ENCODE measurements at regions not wholly inside any gene's neighbourhood (a gene's known extent, or its start where the extent isn't known, plus 50 kb on each side); places are given as distances from the start of the nearest gene placed in this dataset.

DNA sequence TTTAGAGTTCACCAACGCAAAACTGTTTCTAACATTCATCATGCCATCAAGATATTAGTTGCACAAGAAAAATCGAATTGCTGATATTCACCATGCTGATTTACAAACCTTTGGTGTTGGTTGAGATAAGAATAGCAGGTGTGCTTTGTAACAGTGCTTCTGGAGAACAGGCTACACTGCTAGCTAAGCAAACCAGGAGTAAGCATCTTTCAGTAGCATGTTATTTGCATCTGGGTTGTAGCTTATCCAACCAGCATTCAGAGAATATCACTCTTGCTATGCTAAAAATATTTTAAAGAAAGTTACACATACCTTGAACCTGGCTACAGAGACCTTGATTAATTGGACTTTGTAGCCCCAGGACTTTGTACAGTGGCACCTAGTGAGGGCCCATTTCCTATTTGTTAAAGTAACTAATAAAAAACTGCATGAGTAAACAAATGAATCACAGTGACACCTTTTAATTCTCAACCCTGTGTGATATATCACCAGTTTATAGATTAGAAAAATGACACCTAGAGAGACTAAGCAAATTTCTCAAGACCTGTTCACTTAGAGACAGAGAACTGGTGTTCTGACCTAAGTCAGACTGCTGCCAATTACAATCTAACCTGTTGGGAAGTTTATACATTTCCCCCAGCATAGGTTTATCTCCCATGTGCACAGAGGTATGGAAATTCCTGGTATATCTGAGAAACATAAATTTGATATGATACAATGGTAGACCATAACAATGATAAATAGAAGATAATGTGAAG lies 435.5 kb upstream of the TGFBR2 start:
- DNase-seq: peak; percentile 39

DNA sequence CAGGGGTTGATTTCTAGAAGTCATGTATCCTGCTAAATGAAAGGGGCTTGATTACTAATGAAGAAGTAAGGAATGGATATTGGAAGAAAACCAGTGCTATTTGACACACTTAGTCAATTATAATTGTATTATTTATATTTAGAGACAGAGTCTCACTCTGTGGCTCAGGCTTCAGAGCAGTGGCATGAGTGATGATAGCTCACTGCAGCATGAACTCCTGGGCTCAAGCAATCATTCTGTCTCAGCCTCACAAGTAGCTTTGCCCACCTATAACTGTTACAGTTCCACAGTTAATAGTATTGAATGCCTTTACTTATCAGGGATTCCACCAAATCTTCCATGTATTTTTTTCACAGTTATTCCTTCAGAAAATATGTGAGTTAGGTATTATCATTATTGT lies 432.0 kb upstream of the TGFBR2 start:
- DNase-seq: no peak

DNA sequence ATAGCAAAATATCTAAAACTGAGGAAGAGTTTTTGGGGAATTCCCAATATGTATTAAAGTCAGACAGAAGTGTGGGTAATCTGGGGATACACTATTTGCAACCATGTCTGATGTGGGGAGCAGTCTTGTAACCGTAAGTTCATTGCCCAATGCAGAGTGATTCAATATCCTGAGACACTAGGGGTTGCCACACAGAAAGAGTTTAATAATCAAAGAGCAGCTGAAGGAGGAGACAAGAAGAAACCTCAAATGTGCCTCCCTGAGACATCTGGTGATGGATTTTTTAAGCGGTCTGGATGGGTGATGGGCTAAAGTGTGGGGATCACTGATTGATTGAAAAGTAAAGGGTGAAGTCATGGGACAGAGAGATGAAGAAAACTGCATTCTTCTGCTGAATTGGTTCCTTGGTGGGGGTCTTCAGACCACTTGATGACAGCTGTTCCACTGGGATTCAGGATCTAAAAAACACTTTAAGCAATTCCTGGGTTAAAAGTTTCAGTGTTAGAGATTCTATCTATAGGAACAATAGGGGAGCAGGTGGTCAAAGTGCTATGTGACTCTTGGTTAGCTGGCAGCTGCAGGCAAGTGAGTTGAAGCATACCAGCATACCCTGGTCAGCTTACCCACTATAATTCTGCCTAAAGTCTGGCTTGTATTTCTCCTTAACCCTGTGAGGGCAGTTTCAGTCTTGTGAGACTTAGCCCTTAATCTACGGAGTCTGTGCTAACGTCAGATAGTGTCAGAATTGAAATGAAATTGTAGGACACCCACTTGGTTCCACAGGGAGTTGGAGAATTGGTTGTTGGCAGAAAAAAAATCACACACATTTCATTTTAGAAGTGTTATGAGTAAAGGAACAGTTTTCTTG lies 425.9 kb upstream of the TGFBR2 start:
- DNase-seq: no peak

DNA sequence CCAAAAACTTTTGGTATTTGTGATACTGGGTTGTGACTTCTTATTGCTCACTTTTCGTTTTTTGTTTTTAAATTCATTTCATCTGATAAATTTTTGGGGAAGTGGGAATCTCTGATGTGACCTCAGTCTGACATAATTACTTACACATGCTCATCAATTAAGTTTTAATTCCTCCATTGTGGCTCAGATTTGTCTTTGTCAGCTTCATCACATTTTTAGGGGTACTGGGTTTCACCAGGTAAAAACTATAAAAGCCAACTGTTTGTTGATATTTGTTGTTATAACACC lies 425.3 kb upstream of the TGFBR2 start:
- no peak for DNase-seq

DNA sequence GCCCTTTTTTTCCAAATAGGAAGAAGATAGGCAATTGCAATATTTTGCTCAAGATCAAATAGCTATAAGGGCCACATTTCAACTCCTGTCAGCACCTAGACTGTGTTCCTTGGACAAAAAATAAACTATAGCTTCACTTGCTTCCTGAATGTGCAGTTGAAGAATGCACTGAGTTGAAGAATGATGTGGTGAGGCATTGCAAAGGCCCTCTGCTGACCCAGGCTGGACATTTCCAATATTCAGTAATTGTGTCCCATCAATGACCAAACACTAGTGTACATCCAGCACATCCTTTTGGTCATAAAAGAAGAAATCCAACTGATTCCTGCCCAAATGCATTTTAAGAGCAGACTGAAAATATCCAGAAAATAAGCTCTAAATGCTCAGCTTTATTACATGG lies 424.8 kb upstream of the TGFBR2 start:
- DNase-seq: no peak

DNA sequence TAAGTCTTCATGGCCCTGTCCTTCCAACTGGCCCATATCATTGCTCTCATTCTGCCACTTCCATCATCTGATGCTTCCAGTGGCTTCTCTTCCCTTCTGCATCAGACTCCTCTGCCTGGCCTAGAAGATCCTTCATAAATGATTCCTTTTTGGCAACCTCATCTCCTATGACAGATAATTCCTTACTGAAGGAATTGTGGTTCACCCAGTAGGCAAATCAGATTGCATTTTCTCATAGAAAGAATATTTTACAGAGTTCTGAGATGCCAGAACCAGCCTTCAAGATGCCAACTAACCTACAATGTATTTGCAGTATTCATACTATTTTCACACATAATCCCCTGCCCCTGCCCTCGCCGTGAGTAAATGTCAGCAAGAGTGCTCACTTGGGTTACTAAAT lies 423.0 kb upstream of the TGFBR2 start:
- DNase-seq: no peak

DNA sequence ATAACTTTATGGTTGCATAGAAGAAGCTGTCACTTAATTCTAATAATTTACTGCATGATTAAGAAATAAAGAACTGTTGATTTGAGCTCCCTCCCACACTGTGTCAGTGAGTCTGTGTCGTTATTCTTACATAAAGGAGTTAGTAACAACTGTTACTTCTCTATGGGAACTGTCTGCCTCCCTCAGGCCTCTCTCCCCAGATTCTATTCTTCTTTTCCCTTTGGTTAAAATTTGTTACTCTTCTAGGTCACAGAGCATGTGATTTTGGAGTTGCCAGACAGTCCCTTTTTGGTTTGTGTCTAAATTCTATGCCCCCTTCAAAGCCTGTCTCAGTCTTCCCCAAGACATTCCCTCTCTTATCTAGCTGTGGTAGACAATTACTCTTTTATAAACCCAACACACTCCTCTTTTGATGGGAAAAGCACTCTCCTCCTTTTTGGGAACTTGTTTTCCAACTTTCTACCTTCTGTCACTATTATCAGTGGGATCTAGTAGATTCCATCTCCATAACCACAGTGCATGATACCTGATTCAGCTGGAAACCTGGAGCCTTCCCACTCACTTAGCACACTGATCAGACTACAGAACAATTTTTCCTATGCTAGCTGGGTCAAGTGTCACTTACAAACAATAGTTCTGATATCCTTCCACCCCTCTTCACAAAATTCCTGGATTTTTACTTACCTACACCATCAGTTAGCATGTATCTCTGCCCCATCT lies 422.1 kb upstream of the TGFBR2 start:
- DNase-seq: no peak

DNA sequence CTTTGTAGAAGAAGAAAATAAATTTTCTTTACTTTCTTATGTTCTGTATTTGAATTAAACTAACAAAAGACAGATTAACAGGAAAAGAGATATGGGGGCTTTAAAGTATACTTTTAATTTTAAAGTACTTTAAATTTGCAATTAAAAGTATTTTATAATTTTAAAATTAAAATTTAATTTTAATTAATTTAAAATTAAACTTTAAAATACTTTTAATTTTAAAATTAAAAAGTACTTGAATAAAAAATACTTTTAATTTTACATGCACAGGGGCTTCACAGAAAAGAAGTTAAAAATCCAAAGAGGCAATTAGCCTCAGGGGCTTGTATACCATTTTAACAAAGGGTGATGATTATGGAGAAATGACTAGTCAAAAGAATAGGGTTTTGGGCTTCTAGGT lies 420.5 kb upstream of the TGFBR2 start:
- DNase-seq: no peak

DNA sequence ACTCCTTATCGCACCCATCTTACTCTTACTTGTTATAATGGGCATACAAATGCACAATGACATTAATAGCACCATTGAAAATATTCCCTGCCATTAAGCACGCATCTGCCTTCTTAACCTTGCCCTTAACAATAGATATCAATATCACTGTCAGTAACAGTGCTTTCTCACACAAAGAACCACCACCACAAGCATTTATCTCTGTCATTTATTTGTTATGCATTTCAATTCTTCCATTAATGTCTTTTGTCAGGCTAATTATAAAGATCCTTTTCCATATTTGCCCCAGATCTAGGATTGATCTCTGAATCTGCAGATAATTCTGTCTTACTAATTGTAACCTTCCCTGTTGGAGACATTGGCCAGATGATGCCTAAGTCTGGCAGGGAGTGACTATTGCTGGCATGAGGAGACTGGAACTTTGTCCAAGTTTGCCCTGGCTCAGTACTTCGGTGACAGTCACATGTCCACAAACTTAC lies 419.6 kb upstream of the TGFBR2 start:
- DNase-seq: peak; percentile 10

DNA sequence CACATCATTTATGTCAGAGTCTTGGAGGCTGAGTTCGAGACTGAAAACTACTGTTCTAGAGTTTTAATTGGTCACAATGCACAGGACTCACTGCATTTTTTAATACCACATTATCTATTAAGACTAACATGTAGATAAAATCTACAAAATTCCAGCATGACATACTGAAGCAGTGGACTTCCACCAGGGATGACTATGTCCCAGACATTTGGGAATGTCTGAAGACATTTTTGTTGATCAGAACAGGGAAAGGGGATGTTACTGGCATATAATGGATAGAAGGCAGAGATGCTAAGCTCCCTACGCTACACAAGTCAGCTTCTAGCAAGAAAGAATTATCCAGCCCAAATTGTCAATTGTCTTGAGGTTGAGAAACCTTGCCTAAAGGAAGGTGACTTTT lies 419.0 kb upstream of the TGFBR2 start:
- DNase-seq: no peak

DNA sequence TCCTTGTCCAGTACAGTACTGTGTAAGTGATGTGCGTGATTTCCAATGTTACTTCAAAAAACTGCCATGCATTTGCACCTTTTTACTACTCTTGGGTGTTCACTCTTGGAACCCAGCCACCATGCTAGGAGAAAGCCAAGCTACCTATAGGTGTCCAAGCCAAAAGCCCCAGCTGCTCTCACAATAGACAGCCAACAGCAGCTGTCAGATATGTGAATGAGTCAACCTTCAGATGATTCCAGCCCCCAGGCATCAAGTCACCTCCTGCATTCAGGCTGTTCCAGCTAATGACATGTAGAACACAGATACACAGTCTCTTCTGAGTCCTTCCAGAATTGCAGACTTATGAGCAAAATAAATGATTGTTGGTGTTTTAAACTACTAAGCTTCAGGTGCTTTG lies 417.7 kb upstream of the TGFBR2 start:
- DNase-seq: peak; percentile 97

DNA sequence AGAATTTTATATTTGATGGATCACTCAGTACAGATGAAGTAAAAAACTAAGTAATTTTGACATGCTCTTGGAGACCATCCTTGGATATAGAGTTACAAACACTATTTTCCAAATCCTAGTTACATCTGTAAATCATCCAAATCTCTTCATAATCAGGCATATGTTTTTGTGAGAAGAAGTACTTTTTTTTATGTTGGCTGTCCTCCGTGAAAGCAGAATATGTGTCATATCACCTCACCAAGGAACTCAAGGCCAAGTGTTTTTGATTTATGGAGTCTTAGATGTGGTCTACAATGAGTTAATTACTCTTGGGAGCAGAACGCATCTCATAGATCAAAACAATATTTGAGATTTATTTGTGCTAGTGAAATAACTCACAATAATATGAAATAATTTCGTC lies 416.5 kb upstream of the TGFBR2 start:
- no peak for DNase-seq

DNA sequence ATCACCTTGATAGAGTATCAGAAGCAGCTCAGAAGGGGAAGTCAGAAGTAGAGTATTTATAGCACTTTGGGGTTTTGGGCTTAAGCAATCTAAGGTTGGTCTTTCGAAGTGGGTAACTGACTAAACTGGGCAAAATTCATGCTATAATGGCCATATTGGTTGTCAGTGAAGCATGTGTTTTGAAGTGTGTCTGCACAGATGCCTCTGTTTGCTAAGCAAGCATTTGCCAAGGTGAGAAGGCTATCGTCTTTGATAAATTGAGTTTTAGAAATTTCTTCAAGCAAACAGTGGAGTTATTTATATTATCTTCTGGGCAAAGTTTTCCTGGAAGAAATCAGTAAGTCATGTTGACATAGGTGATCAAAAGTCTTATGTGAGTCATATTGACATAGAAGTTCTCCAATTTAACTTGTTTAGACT lies 412.8 kb upstream of the TGFBR2 start:
- DNase-seq: peak; percentile 71

DNA sequence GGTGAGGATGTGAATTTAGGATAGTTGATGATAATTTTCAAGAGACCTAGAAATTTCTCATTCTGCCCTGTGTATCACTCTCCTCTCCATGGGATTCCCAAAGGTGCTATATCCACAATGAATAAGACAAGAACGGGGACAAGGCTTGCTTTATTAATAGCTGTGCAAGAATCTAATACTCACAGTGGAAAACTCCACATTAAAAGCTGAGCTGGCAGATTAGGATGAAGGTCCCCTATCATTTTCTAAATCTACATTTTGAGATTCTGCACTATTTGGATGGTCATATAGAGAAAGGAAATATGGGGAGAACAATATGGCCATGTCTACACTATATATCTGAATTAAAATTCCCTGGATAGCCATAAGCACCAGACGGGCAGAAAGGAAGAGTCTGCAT lies 411.0 kb upstream of the TGFBR2 start:
- DNase-seq: no peak

DNA sequence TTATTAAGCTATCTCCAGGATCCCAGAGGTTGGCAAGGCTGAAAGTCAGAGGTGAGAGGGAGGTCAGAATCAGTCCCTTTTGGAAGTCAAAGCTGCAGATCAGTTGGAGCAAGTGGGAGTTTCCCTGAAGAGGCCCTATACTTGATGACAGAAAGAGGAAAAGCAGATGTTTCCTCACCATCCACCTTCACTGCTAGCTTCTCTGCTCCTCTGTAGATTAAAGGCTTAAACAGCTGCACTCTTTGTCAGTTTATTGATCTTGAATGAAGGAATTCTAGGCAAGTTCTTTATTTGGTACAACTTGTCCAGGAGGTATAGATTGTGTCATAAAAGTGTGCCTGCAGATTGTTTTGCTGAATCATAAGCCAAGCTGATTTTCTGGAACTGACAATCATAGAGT lies 408.2 kb upstream of the TGFBR2 start:
- no peak for DNase-seq

DNA sequence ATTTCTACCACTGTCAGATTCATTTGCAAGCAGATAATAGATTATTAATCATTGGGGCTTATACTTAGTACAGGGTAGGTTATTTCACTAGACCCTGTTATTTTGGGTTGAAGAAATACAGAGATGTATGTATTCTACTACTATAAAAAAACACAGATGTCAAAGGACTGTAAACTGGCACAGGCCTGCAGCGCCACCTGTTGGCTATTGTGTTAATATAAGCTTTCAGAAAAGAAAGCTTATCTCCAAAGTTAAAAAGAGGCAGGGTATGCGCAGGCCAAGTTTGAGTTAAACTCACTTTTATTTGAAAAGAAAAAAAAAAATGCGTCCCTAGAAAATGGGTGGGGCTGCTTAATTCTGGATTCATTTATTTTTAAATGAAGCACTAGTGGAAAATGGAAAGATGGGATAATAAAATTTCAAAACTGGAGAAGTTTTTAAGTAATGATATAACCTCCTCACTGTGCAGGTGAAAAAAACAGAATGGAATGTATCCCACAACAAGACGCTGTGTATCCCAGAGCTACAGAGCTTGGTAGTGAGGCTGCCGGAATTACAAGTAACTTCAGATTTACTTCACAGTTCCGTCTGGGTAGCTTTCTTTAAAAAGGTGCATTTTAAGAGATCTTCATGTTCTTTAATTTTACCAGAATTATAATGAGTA lies 407.2 kb upstream of the TGFBR2 start:
- peak; percentile 67 for DNase-seq

DNA sequence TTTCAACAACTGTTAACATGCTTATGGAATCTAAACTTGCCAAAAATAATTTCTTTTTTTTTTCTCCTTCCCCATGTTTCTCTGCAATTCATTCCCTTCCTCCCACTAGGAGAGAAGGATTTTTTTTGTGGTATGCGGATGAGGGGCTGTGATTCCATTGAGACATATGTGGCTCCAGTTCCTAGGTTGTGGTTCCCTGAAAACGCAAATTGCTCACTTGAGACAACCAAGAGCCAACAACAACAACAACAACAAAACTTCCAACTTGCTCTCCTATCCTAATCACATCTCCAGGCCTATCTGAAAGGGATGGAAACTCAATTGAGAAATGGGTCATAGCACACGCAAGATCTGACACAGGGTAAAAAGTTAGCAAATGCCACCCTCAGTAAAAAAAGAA lies 406.5 kb upstream of the TGFBR2 start:
- DNase-seq: no peak

DNA sequence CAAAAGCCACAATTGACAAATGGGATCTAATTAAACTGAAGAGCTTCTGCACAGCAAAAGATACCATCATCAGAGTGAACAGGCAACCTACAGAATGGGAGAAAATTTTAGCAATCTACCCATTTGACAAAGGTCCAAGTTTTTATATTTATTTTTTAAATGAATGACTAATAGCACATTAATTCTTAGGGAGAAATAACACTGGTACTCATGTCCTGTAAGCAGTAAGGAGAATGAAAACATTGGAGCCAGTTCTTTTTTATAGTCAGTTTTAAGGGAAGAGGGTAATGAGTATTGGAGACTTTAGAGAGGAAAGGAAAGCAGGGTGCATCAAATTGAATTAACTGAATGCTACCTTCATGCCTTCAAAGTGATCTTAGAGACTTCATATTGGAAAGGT lies 404.7 kb upstream of the TGFBR2 start:
- no peak for DNase-seq

DNA sequence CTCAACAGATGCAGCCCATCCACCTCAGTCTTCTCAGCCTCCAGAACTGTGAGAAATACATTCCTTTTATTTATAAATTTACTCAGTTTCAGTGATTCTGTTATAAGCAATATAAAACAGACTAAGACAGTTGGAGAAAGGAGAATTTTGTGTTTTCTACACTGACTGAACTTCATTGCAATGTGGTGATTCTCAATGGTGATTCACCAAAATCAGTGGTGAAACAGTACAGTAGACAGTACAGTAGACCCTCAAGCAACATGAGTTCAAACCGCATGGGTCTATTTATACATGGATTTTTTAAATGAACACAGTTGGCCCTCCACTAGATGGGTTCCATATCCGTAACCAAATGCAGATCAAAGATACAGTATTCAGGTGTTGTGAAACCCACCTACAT lies 403.1 kb upstream of the TGFBR2 start:
- DNase-seq: no peak

DNA sequence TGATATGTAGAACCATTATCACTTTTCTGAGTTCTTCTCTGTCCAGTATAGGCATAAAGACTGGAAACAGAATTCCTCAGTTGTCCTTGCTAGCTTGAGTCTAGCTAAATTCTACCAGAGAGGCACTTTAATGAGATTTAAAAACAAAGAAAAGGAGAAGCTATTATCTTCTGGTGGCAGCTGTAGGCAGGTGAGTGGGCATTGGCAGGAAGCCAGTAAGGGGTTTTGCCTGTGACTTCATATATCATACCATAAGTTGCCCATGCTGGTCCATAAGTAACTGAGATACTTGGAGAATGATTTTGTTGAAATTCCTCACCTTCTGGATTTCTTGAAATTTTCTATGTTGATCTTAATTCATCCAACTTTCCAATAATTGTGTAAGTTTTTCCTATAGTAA lies 402.3 kb upstream of the TGFBR2 start:
- peak; percentile 19 for DNase-seq

DNA sequence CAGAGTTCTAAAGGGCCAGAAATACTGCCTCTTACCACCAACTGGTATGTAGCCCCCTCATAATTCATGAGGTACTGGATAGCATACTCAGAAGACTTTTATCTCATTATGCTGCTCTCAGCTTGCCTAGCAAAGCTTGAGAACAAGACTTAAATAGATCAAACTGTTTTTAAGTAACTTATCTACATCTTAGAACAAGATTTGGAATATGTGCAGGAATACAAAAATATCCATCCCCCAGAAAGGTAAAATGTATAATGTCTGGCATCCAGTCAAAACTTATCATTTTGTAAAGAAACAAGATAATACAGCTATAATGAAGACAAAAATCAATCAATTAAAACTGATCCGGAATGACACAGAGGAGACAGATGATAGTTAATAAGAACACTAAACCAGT lies 400.4 kb upstream of the TGFBR2 start:
- no peak for DNase-seq

DNA sequence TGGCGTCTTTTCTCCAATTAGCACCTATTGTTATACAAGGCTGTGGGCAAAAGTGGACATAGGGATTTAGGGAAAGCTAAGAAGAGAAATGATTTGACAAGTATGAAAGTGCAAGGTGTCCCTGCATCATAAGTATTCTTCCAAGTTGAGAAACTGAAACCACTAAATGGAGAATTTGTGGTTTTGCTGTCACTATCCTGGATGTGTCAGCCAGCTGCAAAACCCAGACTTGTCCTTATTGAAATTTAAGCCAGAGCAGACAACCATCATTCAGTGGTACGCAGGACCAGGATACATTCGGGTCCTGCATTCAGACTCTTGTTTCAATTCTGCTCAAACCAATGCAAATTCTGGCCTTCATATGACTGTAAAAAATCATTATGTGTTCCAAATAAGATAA lies 384.8 kb upstream of the TGFBR2 start:
- no peak for DNase-seq

DNA sequence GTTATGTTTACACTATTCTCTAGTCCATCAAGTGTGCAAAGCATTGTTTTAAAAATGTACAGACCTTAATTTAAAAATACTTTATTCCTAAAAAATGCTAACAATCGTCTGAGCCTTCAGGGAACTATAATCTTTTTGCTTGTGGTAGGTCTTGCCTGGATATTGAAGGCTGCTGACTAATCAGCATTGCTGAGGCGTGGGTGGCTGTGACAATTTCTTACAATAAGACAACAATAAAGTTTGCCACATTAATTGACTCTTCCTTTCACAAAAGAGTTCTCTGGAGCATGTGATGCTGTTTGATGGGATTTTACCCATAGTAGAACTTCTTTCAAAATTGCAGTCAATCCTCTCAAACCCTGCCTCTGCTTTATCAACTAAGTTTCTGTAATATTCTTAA lies 384.0 kb upstream of the TGFBR2 start:
- no peak for DNase-seq

Data from NCI-H69 (cell line).